GM20000 (cell line): ENCODE measurements at regions not wholly inside any gene's neighbourhood (a gene's known extent, or its start where the extent isn't known, plus 50 kb on each side); places are given as distances from the start of the nearest gene placed in this dataset.

Experiments used
- DNase-seq: peaks from one replicate; pipeline ENCODE4 v3.0.0; 2012; ENCODE audit warnings: low spot score
- CTCF ChIP-seq: IDR thresholded peaks from 2 replicates; pipeline ENCODE4 v1.5.1; 2012; ENCODE audit warnings: mild to moderate bottlenecking, control low read depth; ENCODE audit errors: extremely low read depth, missing control alignments

GRCh38 chr2:221289389-221289788, 282.7 kb downstream of the EPHA4 start:
- no peak for DNase-seq
- TF ChIP-seq CTCF, result no peak

- DNase-seq, result no peak
- TF ChIP-seq CTCF, result no peak
Measured at GRCh38 chr2:221289846-221290245, 282.3 kb downstream of the EPHA4 start.

- no peak for DNase-seq
Measured at GRCh38 chr2:221293949-221294742, 278.0 kb downstream of the EPHA4 start.

GRCh38 chr2:221304916-221305315, 267.2 kb downstream of the EPHA4 start:
- no peak for DNase-seq
- TF ChIP-seq CTCF, result no peak

More at GRCh38 chr2:221293949-221294742, 278.0 kb downstream of the EPHA4 start:
- no peak for TF ChIP-seq CTCF

GRCh38 chr2:221308507-221309066, 263.5 kb downstream of the EPHA4 start:
- TF ChIP-seq CTCF, result no peak

GRCh38 chr2:221309892-221310583, 262.1 kb downstream of the EPHA4 start:
- DNase-seq, result no peak

More at GRCh38 chr2:221308507-221309066, 263.5 kb downstream of the EPHA4 start:
- no peak for DNase-seq

More at GRCh38 chr2:221309892-221310583, 262.1 kb downstream of the EPHA4 start:
- no peak for TF ChIP-seq CTCF
